ENCODE measurements at regions not wholly inside any gene's neighbourhood (a gene's known extent, or its start where the extent isn't known, plus 50 kb on each side); places are given as distances from the start of the nearest gene placed in this dataset.

- TF ChIP-seq CTCF (IDR thresholded peaks at IDR 0.05; ENCODE audit: control insufficient read depth, extremely low read depth, insufficient read depth): no peak
Measured at GRCh38 chr9:109855540-109855939, 75.5 kb downstream of the PALM2AKAP2 start.

GRCh38 chr9:109856785-109857184, 76.8 kb downstream of the PALM2AKAP2 start:
- no peak for DNase-seq (ENCODE audit: low read depth)
- H3K4me3 ChIP-seq (ENCODE audit: low read depth, low read length): no peak overlapping the region
- TF ChIP-seq CTCF (IDR thresholded peaks at IDR 0.05; ENCODE audit: control insufficient read depth, extremely low read depth, insufficient read depth): no peak

More at GRCh38 chr9:109855540-109855939, 75.5 kb downstream of the PALM2AKAP2 start:
- H3K4me3 ChIP-seq (ENCODE audit: low read depth, low read length): no peak overlapping the region
- DNase-seq (ENCODE audit: low read depth): no peak

- no peak for DNase-seq (ENCODE audit: low read depth)
- no peak for TF ChIP-seq CTCF (IDR thresholded peaks at IDR 0.05; ENCODE audit: control insufficient read depth, extremely low read depth, insufficient read depth)
Measured at GRCh38 chr9:109857336-109857735, 77.3 kb downstream of the PALM2AKAP2 start.

GRCh38 chr9:109859447-109859846, 79.4 kb downstream of the PALM2AKAP2 start:
- no peak for DNase-seq (ENCODE audit: low read depth)
- peak; percentile 35 for TF ChIP-seq CTCF (IDR thresholded peaks at IDR 0.05; ENCODE audit: control insufficient read depth, extremely low read depth, insufficient read depth)
- no peak overlapping the region for H3K4me3 ChIP-seq (ENCODE audit: low read depth, low read length)

More at GRCh38 chr9:109857336-109857735, 77.3 kb downstream of the PALM2AKAP2 start:
- H3K4me3 ChIP-seq (ENCODE audit: low read depth, low read length): no peak overlapping the region

- no peak overlapping the region for H3K4me3 ChIP-seq (ENCODE audit: low read depth, low read length)
- no peak for TF ChIP-seq CTCF (IDR thresholded peaks at IDR 0.05; ENCODE audit: control insufficient read depth, extremely low read depth, insufficient read depth)
- DNase-seq (ENCODE audit: low read depth): no peak
Measured at GRCh38 chr9:109860521-109860920, 80.5 kb downstream of the PALM2AKAP2 start.

GRCh38 chr9:109861499-109861898, 81.5 kb downstream of the PALM2AKAP2 start:
- H3K4me3 ChIP-seq (ENCODE audit: low read depth, low read length): no peak overlapping the region
- no peak for TF ChIP-seq CTCF (IDR thresholded peaks at IDR 0.05; ENCODE audit: control insufficient read depth, extremely low read depth, insufficient read depth)
- DNase-seq (ENCODE audit: low read depth): no peak

- DNase-seq (ENCODE audit: low read depth): no peak
- H3K4me3 ChIP-seq (ENCODE audit: low read depth, low read length): no peak overlapping the region
- TF ChIP-seq CTCF (IDR thresholded peaks at IDR 0.05; ENCODE audit: control insufficient read depth, extremely low read depth, insufficient read depth): no peak
Measured at GRCh38 chr9:109861918-109862317, 81.9 kb downstream of the PALM2AKAP2 start.

All from LNCaP clone FGC (cell line).